ENCODE measurements at regions not wholly inside any gene's neighbourhood (a gene's known extent, or its start where the extent isn't known, plus 50 kb on each side); places are given as distances from the start of the nearest gene placed in this dataset.

- Histone ChIP-seq H3K9me3 (ENCODE audit: insufficient read depth, low read length) (no peaks in the 10 kb centered on the region), H3K4me1 (ENCODE audit: insufficient read depth, insufficient read length) (no peaks in the 10 kb centered on the region), H3K4me3 (ENCODE audit: insufficient read length, low read depth) (no peak overlapping the region), H3K27me3 (ENCODE audit: insufficient read depth, insufficient read length) (no peaks in the 10 kb centered on the region), H3K36me3 (ENCODE audit: insufficient read depth, insufficient read length, low read length) (no peaks in the 10 kb centered on the region), H3K9ac (ENCODE audit: insufficient read length, low read depth) (no peak overlapping the region)
- DNase-seq (ENCODE audit: low read depth, low spot score) = no peak
- TF ChIP-seq ZNF274 (IDR thresholded peaks at IDR 0.05; ENCODE audit: low read depth, low read length) = no peak
- no peak for TF ChIP-seq YY1 (IDR thresholded peaks at IDR 0.05; ENCODE audit: insufficient read depth, insufficient read length)
- no peak for TF ChIP-seq SUZ12 (IDR thresholded peaks at IDR 0.05; ENCODE audit: extremely low read depth, insufficient read depth, insufficient read length)
Observed at GRCh38 chr6:93759190-93759589, 339.8 kb upstream of the EPHA7 start.

- no peak for DNase-seq (ENCODE audit: low read depth, low spot score)
- Histone ChIP-seq H3K9ac (ENCODE audit: insufficient read length, low read depth) (no peak overlapping the region), H3K36me3 (ENCODE audit: insufficient read depth, insufficient read length, low read length) (no peaks in the 10 kb centered on the region), H3K4me3 (ENCODE audit: insufficient read length, low read depth) (no peak overlapping the region), H3K9me3 (ENCODE audit: insufficient read depth, low read length) (no peaks in the 10 kb centered on the region), H3K4me1 (ENCODE audit: insufficient read depth, insufficient read length) (no peaks in the 10 kb centered on the region), H3K27me3 (ENCODE audit: insufficient read depth, insufficient read length) (no peaks in the 10 kb centered on the region)
- no peak for TF ChIP-seq ZNF274 (IDR thresholded peaks at IDR 0.05; ENCODE audit: low read depth, low read length)
Observed at GRCh38 chr6:93751969-93752368, 332.6 kb upstream of the EPHA7 start.

- Histone ChIP-seq H3K9ac (ENCODE audit: insufficient read length, low read depth) (no peak overlapping the region), H3K9me3 (ENCODE audit: insufficient read depth, low read length) (no peaks in the 10 kb centered on the region), H3K4me1 (ENCODE audit: insufficient read depth, insufficient read length) (no peaks in the 10 kb centered on the region), H3K27me3 (ENCODE audit: insufficient read depth, insufficient read length) (no peaks in the 10 kb centered on the region), H3K36me3 (ENCODE audit: insufficient read depth, insufficient read length, low read length) (no peaks in the 10 kb centered on the region), H3K4me3 (ENCODE audit: insufficient read length, low read depth) (no peak overlapping the region)
- DNase-seq (ENCODE audit: low read depth, low spot score) = no peak
- TF ChIP-seq YY1 (IDR thresholded peaks at IDR 0.05; ENCODE audit: insufficient read depth, insufficient read length) = no peak
Observed at GRCh38 chr6:93749930-93750329, 330.6 kb upstream of the EPHA7 start.

- TF ChIP-seq SUZ12 (IDR thresholded peaks at IDR 0.05; ENCODE audit: extremely low read depth, insufficient read depth, insufficient read length) = no peak
- no peak for TF ChIP-seq ZNF274 (IDR thresholded peaks at IDR 0.05; ENCODE audit: low read depth, low read length)
- no peak for TF ChIP-seq YY1 (IDR thresholded peaks at IDR 0.05; ENCODE audit: insufficient read depth, insufficient read length)
Observed at GRCh38 chr6:93749191-93749590, 329.8 kb upstream of the EPHA7 start.

GRCh38 chr6:93746892-93747291, 327.5 kb upstream of the EPHA7 start:
- H3K9ac ChIP-seq (ENCODE audit: insufficient read length, low read depth) = no peak overlapping the region
- H3K4me3 ChIP-seq (ENCODE audit: insufficient read length, low read depth) = no peak overlapping the region
- H3K27me3 ChIP-seq (ENCODE audit: insufficient read depth, insufficient read length) = no peaks in the 10 kb centered on the region
- H3K36me3 ChIP-seq (ENCODE audit: insufficient read depth, insufficient read length, low read length) = no peaks in the 10 kb centered on the region
- no peak for TF ChIP-seq YY1 (IDR thresholded peaks at IDR 0.05; ENCODE audit: insufficient read depth, insufficient read length)
- TF ChIP-seq ZNF274 (IDR thresholded peaks at IDR 0.05; ENCODE audit: low read depth, low read length) = no peak
- no peak for TF ChIP-seq SUZ12 (IDR thresholded peaks at IDR 0.05; ENCODE audit: extremely low read depth, insufficient read depth, insufficient read length)
- no peak for DNase-seq (ENCODE audit: low read depth, low spot score)
- no peaks in the 10 kb centered on the region for H3K9me3 ChIP-seq (ENCODE audit: insufficient read depth, low read length)
- no peaks in the 10 kb centered on the region for H3K4me1 ChIP-seq (ENCODE audit: insufficient read depth, insufficient read length)

More at GRCh38 chr6:93749191-93749590, 329.8 kb upstream of the EPHA7 start:
- no peak overlapping the region for H3K9ac ChIP-seq (ENCODE audit: insufficient read length, low read depth)
- no peaks in the 10 kb centered on the region for H3K36me3 ChIP-seq (ENCODE audit: insufficient read depth, insufficient read length, low read length)
- no peak for DNase-seq (ENCODE audit: low read depth, low spot score)
- H3K4me1 ChIP-seq (ENCODE audit: insufficient read depth, insufficient read length) = no peaks in the 10 kb centered on the region
- H3K9me3 ChIP-seq (ENCODE audit: insufficient read depth, low read length) = no peaks in the 10 kb centered on the region
- no peaks in the 10 kb centered on the region for H3K27me3 ChIP-seq (ENCODE audit: insufficient read depth, insufficient read length)
- H3K4me3 ChIP-seq (ENCODE audit: insufficient read length, low read depth) = no peak overlapping the region

- no peaks in the 10 kb centered on the region for H3K36me3 ChIP-seq (ENCODE audit: insufficient read depth, insufficient read length, low read length)
- H3K9me3 ChIP-seq (ENCODE audit: insufficient read depth, low read length) = no peaks in the 10 kb centered on the region
- H3K27me3 ChIP-seq (ENCODE audit: insufficient read depth, insufficient read length) = no peaks in the 10 kb centered on the region
- TF ChIP-seq YY1 (IDR thresholded peaks at IDR 0.05; ENCODE audit: insufficient read depth, insufficient read length) (no peak), SUZ12 (IDR thresholded peaks at IDR 0.05; ENCODE audit: extremely low read depth, insufficient read depth, insufficient read length) (no peak), ZNF274 (IDR thresholded peaks at IDR 0.05; ENCODE audit: low read depth, low read length) (no peak)
- no peaks in the 10 kb centered on the region for H3K4me1 ChIP-seq (ENCODE audit: insufficient read depth, insufficient read length)
- no peak overlapping the region for H3K9ac ChIP-seq (ENCODE audit: insufficient read length, low read depth)
- no peak overlapping the region for H3K4me3 ChIP-seq (ENCODE audit: insufficient read length, low read depth)
- DNase-seq (ENCODE audit: low read depth, low spot score) = no peak
Observed at GRCh38 chr6:93745306-93745705, 325.9 kb upstream of the EPHA7 start.

GRCh38 chr6:93735099-93735498, 315.7 kb upstream of the EPHA7 start:
- DNase-seq (ENCODE audit: low read depth, low spot score) = no peak
- no peaks in the 10 kb centered on the region for H3K27me3 ChIP-seq (ENCODE audit: insufficient read depth, insufficient read length)
- H3K4me3 ChIP-seq (ENCODE audit: insufficient read length, low read depth) = no peak overlapping the region
- TF ChIP-seq SUZ12 (IDR thresholded peaks at IDR 0.05; ENCODE audit: extremely low read depth, insufficient read depth, insufficient read length) = no peak
- no peak for TF ChIP-seq YY1 (IDR thresholded peaks at IDR 0.05; ENCODE audit: insufficient read depth, insufficient read length)
- no peak for TF ChIP-seq ZNF274 (IDR thresholded peaks at IDR 0.05; ENCODE audit: low read depth, low read length)
- no peaks in the 10 kb centered on the region for H3K9me3 ChIP-seq (ENCODE audit: insufficient read depth, low read length)
- no peaks in the 10 kb centered on the region for H3K4me1 ChIP-seq (ENCODE audit: insufficient read depth, insufficient read length)
- no peak overlapping the region for H3K9ac ChIP-seq (ENCODE audit: insufficient read length, low read depth)
- no peaks in the 10 kb centered on the region for H3K36me3 ChIP-seq (ENCODE audit: insufficient read depth, insufficient read length, low read length)

GRCh38 chr6:93731306-93731705, 311.9 kb upstream of the EPHA7 start:
- H3K9me3 ChIP-seq (ENCODE audit: insufficient read depth, low read length) = no peaks in the 10 kb centered on the region
- no peaks in the 10 kb centered on the region for H3K36me3 ChIP-seq (ENCODE audit: insufficient read depth, insufficient read length, low read length)
- H3K4me3 ChIP-seq (ENCODE audit: insufficient read length, low read depth) = no peak overlapping the region
- TF ChIP-seq YY1 (IDR thresholded peaks at IDR 0.05; ENCODE audit: insufficient read depth, insufficient read length) = no peak
- no peak for TF ChIP-seq SUZ12 (IDR thresholded peaks at IDR 0.05; ENCODE audit: extremely low read depth, insufficient read depth, insufficient read length)
- no peak for TF ChIP-seq ZNF274 (IDR thresholded peaks at IDR 0.05; ENCODE audit: low read depth, low read length)
- H3K4me1 ChIP-seq (ENCODE audit: insufficient read depth, insufficient read length) = no peaks in the 10 kb centered on the region
- H3K9ac ChIP-seq (ENCODE audit: insufficient read length, low read depth) = no peak overlapping the region
- no peaks in the 10 kb centered on the region for H3K27me3 ChIP-seq (ENCODE audit: insufficient read depth, insufficient read length)
- no peak for DNase-seq (ENCODE audit: low read depth, low spot score)

Measured in NT2/D1 (cell line).